GM04503 (cell line): ENCODE measurements at regions not wholly inside any gene's neighbourhood (a gene's known extent, or its start where the extent isn't known, plus 50 kb on each side); places are given as distances from the start of the nearest gene placed in this dataset.
A peak's percentile ranks its signal among the peaks of the same experiment; 100 is the strongest.

Experiments
- DNase-seq: peaks from one replicate; pipeline ENCODE4 v3.0.0-alpha.2; 2012; ENCODE audit warnings: low read depth

- no peak for DNase-seq
These were observed 414.5 kb downstream of the ADGRL2 start for GRCh38 chr1:82215056-82215852.

- DNase-seq: no peak
These were observed 413.9 kb downstream of the ADGRL2 start for GRCh38 chr1:82214606-82215005.

- no peak for DNase-seq
These were observed 396.9 kb downstream of the ADGRL2 start for GRCh38 chr1:82197606-82198005.

GRCh38 chr1:82195245-82195644 lies 394.5 kb downstream of the ADGRL2 start:
- DNase-seq: no peak

GRCh38 chr1:82185084-82185483 lies 384.4 kb downstream of the ADGRL2 start:
- DNase-seq: no peak

DNA sequence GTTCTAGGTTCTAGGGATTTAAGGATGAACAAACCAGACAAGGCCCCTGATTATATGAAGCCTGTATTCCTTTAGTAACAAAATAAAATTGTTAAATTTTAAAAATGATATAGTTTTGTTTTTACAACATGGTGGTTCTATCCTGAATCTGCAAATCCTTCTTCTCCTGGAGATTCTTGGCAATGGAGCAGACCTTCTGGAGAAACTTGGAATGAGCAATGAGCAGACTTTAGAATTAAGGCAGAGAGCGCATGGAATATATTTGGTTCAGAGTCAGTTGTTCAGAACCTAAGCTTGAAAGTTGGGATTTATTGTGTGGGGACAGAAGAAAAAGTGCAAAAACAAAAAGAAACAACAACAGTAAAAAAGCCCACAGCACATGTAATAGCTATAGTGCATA lies 381.1 kb downstream of the ADGRL2 start:
- DNase-seq: no peak

DNA sequence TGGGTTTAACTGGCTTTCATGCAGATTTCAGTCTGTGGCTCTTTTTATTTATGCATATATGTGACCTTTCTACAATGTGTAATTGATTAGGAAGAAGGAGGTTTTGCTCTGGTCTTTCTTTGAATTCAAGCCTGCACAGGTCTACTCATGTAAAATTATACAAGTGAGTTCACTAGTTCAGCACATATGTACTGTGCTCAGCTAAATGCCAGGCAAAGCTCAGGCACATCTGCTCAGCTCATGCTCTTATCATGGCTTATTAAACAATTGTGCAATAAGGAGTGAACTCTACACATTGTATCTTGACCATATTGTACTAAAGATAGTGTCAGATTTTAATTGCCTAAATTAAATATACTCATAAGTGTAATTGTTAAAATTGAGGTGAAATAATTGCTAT lies 378.4 kb downstream of the ADGRL2 start:
- no peak for DNase-seq

DNA sequence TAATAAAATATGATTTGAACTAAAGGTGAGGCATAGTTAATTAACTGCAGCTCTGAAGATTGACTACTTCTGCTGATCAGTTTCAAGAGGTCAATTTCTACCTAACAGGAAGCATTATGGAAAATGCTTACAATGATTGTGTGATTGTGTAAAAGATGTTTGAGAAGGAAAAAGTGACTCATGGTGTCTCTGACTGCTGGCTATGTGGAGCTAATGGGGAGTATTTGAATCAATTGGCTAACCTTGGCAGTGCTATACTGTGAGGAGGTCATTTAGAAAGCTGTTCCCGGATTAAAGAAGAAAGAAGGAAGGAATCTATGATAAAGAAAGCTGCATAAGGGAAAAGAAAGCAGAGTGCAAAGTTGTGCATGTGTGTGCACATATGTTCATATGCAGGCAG lies 376.5 kb downstream of the ADGRL2 start:
- no peak for DNase-seq

DNA sequence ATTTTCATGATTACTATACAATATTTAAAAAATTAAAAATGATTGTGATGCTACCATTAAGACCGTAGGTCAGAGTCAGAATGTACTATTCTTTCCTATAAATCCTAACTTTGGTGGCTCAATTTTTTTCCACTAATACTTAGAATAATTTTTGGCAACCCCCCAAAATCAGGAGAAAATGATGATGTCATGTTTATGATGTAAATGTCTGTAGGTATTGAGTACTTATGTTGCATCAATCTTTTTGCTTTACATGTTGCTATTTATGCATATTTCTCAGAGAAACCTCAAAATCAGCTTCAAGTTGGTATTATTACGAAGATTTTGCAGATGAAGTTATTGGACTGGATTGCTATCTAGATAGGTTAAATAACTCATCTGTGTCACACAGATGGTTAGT lies 371.2 kb downstream of the ADGRL2 start:
- DNase-seq: no peak

- DNase-seq: no peak
These were observed 367.7 kb downstream of the ADGRL2 start for GRCh38 chr1:82168482-82168881.

GRCh38 chr1:82165304-82165703 lies 364.6 kb downstream of the ADGRL2 start:
- DNase-seq: no peak

GRCh38 chr1:82162486-82163420 lies 362.0 kb downstream of the ADGRL2 start:
- no peak for DNase-seq

GRCh38 chr1:82161700-82162141 lies 361.0 kb downstream of the ADGRL2 start:
- no peak for DNase-seq

DNA sequence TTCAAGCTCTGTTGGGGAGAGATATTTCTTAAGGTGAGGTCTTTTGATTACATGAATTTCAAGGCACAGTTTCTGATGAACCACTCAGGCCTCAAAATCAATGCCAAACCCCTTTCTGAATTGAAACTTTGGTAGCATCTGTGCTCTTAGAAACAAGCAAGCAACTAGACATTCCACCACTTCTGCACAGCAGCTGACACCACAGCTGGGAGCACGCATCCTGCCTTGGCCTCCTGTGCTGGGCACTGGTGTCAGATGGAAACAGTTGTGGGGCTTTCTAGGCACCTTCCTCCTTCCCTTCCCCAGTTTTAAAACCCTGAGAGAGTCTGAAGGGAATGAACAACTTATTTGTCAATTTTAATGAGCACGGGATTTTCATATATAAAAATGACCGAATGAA lies 360.2 kb downstream of the ADGRL2 start:
- no peak for DNase-seq

DNA sequence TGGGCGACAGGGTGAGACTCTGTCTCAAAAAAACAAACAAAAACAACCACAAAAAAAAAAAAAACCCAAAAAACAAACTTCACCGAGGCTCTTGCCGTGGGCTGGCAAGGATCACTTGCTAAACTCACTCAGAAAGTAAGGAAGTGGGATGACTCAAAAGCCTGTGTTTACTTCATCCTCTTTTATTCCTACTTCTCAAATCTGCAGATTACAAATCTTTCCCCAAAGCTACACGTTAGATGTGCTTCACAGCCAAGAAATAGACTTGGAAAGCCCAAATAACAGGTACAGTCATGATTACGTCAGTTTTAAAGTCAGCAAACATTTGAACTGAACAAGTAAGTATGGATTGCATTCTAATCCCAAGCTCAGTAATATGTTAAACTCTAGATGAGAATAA lies 359.3 kb downstream of the ADGRL2 start:
- DNase-seq: no peak

GRCh38 chr1:82158981-82159380 lies 358.2 kb downstream of the ADGRL2 start:
- no peak for DNase-seq

DNA sequence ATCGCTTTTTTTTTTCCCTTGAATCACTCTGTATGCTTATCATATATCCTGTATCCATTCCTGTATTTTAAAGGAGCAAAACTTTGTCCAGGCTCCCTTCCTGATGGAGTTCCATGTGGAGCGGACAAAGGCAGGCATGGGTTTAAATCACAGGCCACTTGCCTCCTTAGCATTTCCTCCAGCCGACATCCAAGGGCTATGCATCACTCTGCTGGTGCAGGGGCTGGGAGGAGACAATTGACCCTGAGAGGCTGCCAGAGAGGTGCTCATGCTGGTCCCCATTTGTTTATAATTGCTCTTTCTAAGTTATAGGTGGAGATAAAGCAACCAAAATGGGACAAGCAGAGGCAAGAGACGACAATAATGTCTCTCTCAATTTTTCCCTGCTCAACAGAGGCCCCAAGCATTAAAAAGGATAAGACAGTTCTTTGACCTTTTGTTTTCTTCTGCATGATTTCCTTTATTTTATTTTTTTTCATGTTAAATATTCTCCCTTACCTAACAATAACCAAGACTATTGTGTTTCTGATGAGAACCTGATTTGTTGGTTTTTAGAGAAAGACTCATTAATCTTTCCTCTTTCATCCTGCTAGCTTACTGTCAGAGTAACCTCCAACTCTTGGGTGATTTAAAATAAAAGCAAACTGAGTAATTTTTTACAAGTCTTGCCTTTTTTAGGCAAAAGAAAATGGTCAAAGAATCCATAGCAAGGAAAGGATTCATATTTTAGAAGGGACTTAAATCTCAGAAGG lies 353.7 kb downstream of the ADGRL2 start:
- no peak for DNase-seq

DNA sequence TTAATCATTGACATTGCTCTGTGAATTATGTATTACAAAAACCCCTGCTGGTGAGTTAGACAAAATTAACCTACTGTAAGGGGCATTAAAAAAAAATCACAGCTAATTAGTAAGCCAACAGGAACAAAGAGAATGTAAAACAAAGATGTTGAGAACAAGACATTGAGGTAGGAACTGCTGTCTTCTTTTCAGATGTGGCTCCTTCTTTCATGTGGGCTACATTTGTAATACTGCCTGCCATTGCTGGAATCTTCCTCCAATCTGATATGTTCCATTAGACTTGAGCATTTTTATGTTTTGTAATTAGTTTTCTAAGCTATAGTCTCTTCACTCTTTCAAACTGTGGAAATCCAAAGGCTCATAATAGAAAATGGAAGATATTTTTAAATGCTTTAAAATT lies 353.0 kb downstream of the ADGRL2 start:
- DNase-seq: no peak

GRCh38 chr1:82153272-82153629 lies 352.5 kb downstream of the ADGRL2 start:
- DNase-seq: peak; percentile 3

GRCh38 chr1:82152356-82153271 lies 351.9 kb downstream of the ADGRL2 start:
- DNase-seq: no peak

DNA sequence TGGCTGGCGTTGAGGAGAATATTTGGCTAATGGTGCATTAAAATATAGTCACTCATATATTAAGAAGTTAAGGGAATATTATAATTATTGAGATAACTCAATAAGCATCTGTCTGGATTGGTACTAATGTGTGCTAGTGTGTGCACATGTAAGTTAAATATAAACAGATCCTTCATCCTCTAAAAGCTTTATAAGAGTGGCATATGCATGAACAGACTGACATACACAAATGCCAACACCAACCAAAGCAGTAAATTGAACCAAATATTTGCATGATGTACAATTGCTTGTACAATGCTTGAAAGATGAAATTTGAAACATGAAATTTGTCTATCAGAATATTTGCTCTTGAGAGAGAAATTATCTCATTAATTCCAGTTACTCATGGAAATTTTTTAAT lies 344.9 kb downstream of the ADGRL2 start:
- DNase-seq: no peak
